ENCODE measurements at regions not wholly inside any gene's neighbourhood (a gene's known extent, or its start where the extent isn't known, plus 50 kb on each side); places are given as distances from the start of the nearest gene placed in this dataset.

DNA sequence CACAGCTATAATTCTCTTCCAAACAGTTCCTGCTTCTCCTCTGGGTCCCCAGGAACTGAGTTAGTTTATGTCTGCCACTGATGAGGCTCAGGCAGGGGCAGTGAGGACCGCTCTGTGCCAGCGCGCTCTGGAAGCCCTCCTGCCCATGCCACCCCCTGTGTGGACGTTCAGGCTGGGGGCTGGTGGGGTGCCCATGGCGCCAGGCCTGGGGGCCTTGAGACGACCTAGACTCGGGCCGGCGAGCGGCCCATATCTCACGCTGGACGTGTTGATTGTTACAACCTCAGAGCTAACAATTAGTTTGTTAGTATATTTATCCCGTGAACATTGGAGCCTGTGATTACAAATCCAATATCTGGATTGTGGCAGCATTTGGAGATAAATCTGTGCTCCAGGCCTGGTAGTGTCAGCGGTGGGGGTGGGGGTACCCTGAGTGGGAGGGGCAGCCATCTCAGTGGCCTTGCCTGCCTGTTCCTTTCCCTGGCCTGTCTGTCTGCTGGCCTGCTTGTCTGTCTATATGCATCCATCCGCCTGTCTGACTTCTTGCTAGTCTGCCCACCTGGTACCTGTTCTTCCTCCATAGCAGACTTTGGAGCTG is 256.5 kb upstream of the MVB12B start:
- H3K4me1 ChIP-seq (ENCODE audit: control insufficient read depth, extremely low read depth, insufficient read depth, low read length): no peaks in the 10 kb centered on the region
- no peaks in the 10 kb centered on the region for H3K27me3 ChIP-seq (ENCODE audit: control insufficient read depth in 2 of 2, insufficient read depth in 2 of 2, low read length in 2 of 2)
- H3K27ac ChIP-seq (ENCODE audit: insufficient read depth, low read depth, low read length): no peak overlapping the region
- TF ChIP-seq, protein P1, sequence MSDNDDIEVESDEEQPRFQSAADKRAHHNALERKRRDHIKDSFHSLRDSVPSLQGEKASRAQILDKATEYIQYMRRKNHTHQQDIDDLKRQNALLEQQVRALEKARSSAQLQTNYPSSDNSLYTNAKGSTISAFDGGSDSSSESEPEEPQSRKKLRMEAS (IDR thresholded peaks at IDR 0.05; ENCODE audit: insufficient read depth, insufficient read length): no peak
- TF ChIP-seq, protein P2, sequence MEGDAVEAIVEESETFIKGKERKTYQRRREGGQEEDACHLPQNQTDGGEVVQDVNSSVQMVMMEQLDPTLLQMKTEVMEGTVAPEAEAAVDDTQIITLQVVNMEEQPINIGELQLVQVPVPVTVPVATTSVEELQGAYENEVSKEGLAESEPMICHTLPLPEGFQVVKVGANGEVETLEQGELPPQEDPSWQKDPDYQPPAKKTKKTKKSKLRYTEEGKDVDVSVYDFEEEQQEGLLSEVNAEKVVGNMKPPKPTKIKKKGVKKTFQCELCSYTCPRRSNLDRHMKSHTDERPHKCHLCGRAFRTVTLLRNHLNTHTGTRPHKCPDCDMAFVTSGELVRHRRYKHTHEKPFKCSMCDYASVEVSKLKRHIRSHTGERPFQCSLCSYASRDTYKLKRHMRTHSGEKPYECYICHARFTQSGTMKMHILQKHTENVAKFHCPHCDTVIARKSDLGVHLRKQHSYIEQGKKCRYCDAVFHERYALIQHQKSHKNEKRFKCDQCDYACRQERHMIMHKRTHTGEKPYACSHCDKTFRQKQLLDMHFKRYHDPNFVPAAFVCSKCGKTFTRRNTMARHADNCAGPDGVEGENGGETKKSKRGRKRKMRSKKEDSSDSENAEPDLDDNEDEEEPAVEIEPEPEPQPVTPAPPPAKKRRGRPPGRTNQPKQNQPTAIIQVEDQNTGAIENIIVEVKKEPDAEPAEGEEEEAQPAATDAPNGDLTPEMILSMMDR (IDR thresholded peaks at IDR 0.05; ENCODE audit: extremely low read depth in 1 of 2, insufficient read depth in 1 of 2, low read depth in 1 of 2, low read length in 2 of 2): no peak
- TF ChIP-seq FOS (IDR thresholded peaks at IDR 0.05; ENCODE audit: borderline replicate concordance, insufficient read depth, low read length) (no peak), EZH2 (IDR thresholded peaks at IDR 0.05; ENCODE audit: borderline replicate concordance, low read depth, low read length, severe bottlenecking) (no peak)
- no peak overlapping the region for H2AFZ ChIP-seq (ENCODE audit: low read depth, low read length)
- DNase-seq (ENCODE audit: low read depth, low spot score) (no peak), FAIRE-seq (no peak)
- H3K79me2 ChIP-seq (ENCODE audit: control insufficient read depth, insufficient read depth, low read length): no peaks in the 10 kb centered on the region
- H3K9me3 ChIP-seq (replicated peaks; ENCODE audit: control insufficient read depth, insufficient read depth, low read length): no peaks in the 10 kb centered on the region
- dilution Hi-C loops (cut with MboI; ENCODE audit: extremely low pct_ligation_motif_present, low sequenced_read_pairs) (no loop called here), intact Hi-C loops (cut with micrococcal nuclease) (no loop called here)
- no peak overlapping the region for H3K9ac ChIP-seq (replicated peaks; ENCODE audit: extremely low read depth, insufficient read depth, low read length)
- no peaks in the 10 kb centered on the region for H4K20me1 ChIP-seq (replicated peaks; ENCODE audit: control insufficient read depth, extremely low read depth, insufficient read depth, low read length)
- H3K36me3 ChIP-seq (ENCODE audit: control insufficient read depth in 2 of 2, extremely low read depth in 1 of 2, insufficient read depth in 2 of 2, low read length in 2 of 2): no peaks in the 10 kb centered on the region
- POLR2A ChIA-PET: no interaction called here
- H3K4me3 ChIP-seq (replicated peaks in 1 of 3; ENCODE audit: insufficient read depth in 1 of 3, low read depth in 1 of 3, low read length in 3 of 3): no peak overlapping the region
- CTCF ChIA-PET: no interaction called here
- H3K4me2 ChIP-seq (ENCODE audit: insufficient read depth, low read length): no peak overlapping the region
- no TSS peak for BruUV-seq (replicated peaks)
- no peaks in the 10 kb centered on the region for H3K9me1 ChIP-seq (replicated peaks; ENCODE audit: control insufficient read depth, extremely low read depth, insufficient read depth, low read length)

Measured in endothelial cell of umbilical vein (primary cell).